ENCODE measurements at regions not wholly inside any gene's neighbourhood (a gene's known extent, or its start where the extent isn't known, plus 50 kb on each side); places are given as distances from the start of the nearest gene placed in this dataset.
"Not testable (repeated sequence)": the region's sequence is repeated elsewhere in the genome, so short reads cannot be mapped to it uniquely, and the experiment has no call there.

DNA sequence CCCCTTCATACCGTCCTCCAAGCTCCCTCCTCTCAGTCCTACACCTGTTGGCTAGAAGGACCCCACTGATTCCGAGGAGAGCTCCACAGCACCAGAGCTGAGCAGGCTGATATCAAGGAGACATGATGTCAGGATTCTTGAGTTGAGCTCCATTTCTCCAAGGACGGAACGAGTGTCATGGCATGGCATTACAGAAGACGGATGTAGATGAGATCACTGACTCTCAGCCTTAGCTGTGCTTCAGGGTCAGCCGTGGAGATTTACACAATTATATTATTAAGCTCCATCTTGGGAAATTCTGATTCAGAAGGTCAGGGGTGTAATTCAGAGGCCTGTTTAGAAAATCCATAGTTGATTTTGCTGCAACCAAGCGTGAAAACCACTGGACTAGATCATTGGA lies 428.9 kb upstream of the B3GAT1 start:
- H3K27me3 Mint-ChIP-seq: peaks cover 9% of the 10 kb centered on the region

DNA sequence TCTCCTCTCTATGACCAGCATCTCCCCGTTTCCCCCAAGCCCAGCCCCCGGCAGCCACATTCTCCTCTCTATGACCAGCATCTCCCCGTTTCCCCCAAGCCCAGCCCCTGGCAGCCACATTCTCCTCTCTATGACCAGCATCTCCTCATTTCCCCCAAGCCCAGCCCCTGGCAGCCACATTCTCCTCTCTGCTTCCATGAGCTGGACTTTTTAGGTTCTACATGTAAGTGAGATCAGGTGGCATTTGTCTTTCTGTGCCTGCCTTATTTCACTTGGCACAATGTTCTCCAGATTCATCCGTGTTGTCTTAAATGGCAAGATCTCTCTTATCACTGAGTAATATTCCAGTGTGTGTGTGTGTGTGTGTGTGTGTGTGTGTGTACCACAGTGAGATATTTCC lies 428.1 kb upstream of the B3GAT1 start:
- H3K9me3 Mint-ChIP-seq (ENCODE audit: low read depth); H3K36me3 Mint-ChIP-seq; H3K27me3 Mint-ChIP-seq; H3K4me3 Mint-ChIP-seq; H3K4me1 Mint-ChIP-seq (ENCODE audit: low read depth); H3K27ac Mint-ChIP-seq: not testable (repeated sequence)

More for the DNA sequence above, 428.9 kb upstream of the B3GAT1 start:
- Mint-ChIP-seq H3K4me1 (ENCODE audit: low read depth) (no peaks in the 10 kb centered on the region), H3K9me3 (ENCODE audit: low read depth) (no peaks in the 10 kb centered on the region), H3K4me3 (no peak overlapping the region), H3K27ac (no peak overlapping the region), H3K36me3 (no peaks in the 10 kb centered on the region)

DNA sequence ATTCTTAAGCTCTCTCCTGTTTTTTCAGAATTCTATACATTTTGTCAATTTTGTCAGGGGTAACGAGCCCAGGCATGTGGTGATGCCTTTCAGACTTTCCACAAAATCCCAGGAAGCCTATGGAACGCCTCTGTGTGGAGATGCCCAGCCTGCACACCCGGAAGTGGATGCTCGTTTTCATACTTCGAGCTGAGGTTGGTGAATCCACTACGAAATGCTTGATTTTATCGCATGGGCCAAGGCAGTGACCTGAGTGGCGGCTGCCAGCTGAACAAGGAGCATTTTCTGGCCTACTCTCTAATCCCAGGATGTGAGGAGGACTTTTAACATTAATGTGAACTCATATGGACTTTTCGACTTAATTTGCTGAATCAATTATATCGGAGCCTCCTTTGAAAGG lies 426.7 kb upstream of the B3GAT1 start:
- peaks cover 9% of the 10 kb centered on the region for H3K27me3 Mint-ChIP-seq

DNA sequence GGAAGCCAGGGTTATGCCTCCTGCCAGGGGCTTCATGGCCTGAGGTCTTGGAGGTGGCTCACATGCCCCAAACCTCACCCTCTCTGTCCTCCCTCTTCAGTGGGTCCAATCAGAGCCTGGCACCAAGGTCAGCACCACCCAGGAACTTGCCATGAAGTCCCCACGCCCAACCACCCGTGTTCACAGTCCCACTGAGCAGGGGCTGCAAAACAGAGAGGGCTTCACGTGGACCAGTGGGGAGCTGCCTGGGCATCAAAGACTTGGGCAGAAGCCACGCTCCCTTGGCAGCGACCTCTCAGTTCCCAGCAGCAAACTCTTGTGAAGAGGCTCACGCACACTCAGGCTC lies 425.8 kb upstream of the B3GAT1 start:
- no peak overlapping the region for H3K4me3 Mint-ChIP-seq
- no peaks in the 10 kb centered on the region for H3K4me1 Mint-ChIP-seq (ENCODE audit: low read depth)
- peaks cover 9% of the 10 kb centered on the region for H3K27me3 Mint-ChIP-seq
- H3K9me3 Mint-ChIP-seq (ENCODE audit: low read depth): no peaks in the 10 kb centered on the region
- no peak overlapping the region for H3K27ac Mint-ChIP-seq
- no peaks in the 10 kb centered on the region for H3K36me3 Mint-ChIP-seq

More for the DNA sequence above, 426.7 kb upstream of the B3GAT1 start:
- H3K36me3 Mint-ChIP-seq: no peaks in the 10 kb centered on the region
- no peaks in the 10 kb centered on the region for H3K4me1 Mint-ChIP-seq (ENCODE audit: low read depth)
- H3K9me3 Mint-ChIP-seq (ENCODE audit: low read depth): no peaks in the 10 kb centered on the region
- no peak overlapping the region for H3K4me3 Mint-ChIP-seq
- no peak overlapping the region for H3K27ac Mint-ChIP-seq

DNA sequence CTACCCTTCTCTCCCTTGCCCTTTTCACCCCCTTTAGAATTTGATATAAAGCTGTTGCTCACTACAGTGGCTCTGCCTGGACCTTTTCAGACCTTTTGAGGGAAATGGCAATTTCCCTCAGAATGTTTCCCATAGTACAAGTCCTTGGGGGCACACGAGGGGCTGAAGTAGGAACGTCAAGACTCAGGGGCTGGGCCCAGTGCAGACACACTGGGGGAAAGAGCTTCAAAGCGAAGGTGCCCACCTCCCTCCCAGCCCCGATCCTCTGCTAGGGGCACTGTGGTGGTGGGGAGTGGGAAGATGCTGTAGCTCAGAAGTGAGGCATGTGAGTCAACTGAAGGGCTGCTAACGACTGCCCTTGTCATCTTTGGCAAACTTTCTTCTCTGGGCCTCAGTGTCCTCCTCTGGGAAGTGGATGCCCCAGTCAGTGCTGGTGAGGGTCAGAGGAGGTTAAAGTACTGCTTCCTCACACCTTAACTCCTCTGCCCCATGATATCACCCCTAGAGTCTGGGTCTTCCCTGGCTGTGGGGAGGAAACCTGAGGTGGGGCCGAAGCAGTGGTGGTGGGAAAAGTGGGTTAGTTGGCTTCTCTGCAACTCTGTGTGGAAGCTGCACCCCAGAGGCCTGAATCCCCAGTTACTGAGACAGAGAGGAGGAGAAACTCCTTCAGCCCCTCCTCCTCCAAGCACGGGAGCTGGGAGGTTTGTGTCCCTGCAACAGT lies 425.3 kb upstream of the B3GAT1 start:
- Mint-ChIP-seq H3K4me1 (ENCODE audit: low read depth) (no peaks in the 10 kb centered on the region), H3K9me3 (ENCODE audit: low read depth) (no peaks in the 10 kb centered on the region), H3K4me3 (no peak overlapping the region), H3K27me3 (peaks cover 8% of the 10 kb centered on the region), H3K27ac (no peak overlapping the region), H3K36me3 (no peaks in the 10 kb centered on the region)

DNA sequence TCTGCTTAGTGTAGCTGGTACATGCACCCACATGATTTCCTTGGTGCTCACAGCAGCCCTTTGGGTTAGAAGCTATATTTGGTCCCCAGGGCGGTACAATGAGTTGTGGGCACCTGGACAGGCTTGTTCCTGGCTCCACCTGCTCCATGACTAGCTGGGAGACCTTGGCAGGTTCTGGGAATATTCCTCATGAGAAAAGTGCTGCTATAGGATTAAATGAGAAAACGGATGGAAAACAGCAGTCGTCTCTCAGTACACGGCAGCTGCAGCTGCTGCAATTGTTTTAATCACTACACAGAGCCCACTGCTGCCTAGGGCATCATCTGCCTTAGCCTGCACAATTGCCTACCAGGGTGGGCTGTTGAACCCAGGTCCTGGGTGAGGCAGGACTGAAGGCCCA lies 424.5 kb upstream of the B3GAT1 start:
- Mint-ChIP-seq H3K9me3 (ENCODE audit: low read depth) (no peaks in the 10 kb centered on the region), H3K27ac (no peak overlapping the region), H3K36me3 (no peaks in the 10 kb centered on the region), H3K4me1 (ENCODE audit: low read depth) (no peaks in the 10 kb centered on the region), H3K27me3 (peaks cover 8% of the 10 kb centered on the region), H3K4me3 (no peak overlapping the region)

DNA sequence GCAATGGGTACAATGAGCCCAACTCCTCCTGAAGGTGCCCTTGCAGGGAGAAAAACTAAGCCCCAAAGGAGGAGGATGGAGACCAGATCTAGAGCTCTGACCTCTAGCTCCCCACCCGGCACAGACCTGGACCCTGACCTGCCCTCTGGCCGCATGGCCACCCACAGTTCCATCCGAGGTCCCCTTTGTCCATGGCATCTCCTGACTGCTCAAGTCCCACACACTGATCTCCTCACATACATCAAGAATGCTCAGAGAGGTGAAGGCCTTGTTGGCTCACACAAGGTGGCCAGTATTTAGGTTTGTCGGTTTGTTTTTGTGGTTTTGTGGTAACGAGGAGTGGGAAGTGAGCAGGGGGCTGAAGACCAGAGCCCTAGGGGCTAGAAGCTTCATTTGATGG lies 423.5 kb upstream of the B3GAT1 start:
- Mint-ChIP-seq H3K4me1 (ENCODE audit: low read depth) (no peaks in the 10 kb centered on the region), H3K4me3 (no peak overlapping the region), H3K36me3 (no peaks in the 10 kb centered on the region), H3K27me3 (peaks cover 8% of the 10 kb centered on the region), H3K27ac (no peak overlapping the region), H3K9me3 (ENCODE audit: low read depth) (no peaks in the 10 kb centered on the region)

DNA sequence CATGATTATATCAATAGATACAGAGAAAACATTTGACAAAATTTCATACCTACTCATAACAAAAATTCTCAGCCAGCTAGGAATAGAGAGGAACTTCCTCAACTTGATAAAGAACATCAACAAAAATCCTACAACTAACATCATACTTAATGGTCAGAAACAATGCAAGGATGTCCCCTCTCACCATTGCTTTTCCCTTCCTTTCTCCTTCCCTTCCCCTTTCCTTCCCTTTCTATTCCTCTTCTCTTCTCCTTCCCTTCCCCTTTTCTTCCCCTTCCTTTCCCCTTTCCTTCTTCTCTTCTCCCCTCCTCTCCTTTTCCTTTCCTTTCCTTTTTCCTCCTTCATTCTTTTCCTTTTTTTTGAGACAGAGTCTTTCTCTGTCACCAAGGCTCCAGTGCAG lies 418.3 kb upstream of the B3GAT1 start:
- Mint-ChIP-seq H3K9me3 (ENCODE audit: low read depth) (no peaks in the 10 kb centered on the region), H3K27me3 (peaks cover 10% of the 10 kb centered on the region)

DNA sequence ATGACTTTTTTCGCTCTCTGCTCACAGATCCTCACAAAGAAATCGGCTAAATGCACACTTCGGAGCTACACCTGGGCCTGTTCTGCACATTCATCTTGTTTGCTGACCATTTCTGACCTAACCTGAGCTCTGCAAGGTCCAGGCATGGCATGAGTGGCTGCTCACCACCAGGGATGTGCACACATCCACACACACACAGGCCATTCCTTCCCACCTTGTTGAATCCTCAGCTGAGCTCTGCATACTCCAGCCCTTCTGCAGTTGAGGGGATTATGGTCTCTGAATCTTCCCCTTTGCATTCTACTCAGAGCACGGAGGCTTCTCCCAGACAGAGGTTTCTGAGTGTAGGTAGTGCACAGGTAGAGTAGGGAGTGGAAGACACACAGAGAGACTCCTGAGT lies 411.9 kb upstream of the B3GAT1 start:
- Mint-ChIP-seq H3K27me3 (peaks cover 5% of the 10 kb centered on the region), H3K4me1 (ENCODE audit: low read depth) (no peaks in the 10 kb centered on the region), H3K4me3 (no peak overlapping the region), H3K36me3 (no peaks in the 10 kb centered on the region), H3K27ac (no peak overlapping the region), H3K9me3 (ENCODE audit: low read depth) (no peaks in the 10 kb centered on the region)

More for the DNA sequence above, 418.3 kb upstream of the B3GAT1 start:
- no peaks in the 10 kb centered on the region for H3K4me1 Mint-ChIP-seq (ENCODE audit: low read depth)
- H3K4me3 Mint-ChIP-seq: no peak overlapping the region
- H3K27ac Mint-ChIP-seq: no peak overlapping the region
- H3K36me3 Mint-ChIP-seq: no peaks in the 10 kb centered on the region

DNA sequence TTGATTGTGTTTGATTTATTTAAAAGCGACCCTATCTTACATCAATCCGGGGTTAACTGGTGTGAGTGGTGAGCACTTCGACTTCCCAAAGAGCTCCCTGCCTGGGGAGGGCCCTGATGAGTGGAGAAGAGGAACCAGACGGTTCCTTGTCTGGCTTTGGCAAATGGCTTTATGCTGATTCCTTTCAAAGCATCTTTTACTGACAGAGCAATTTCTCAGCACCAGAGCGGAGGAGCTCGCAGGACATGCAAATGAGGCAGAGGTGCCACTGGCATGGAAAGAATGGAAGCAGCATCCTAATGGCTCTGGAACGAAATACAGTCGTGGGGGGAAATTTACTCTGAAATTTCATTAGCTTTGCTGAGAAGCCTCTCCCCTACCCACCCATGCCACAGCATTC lies 410.9 kb upstream of the B3GAT1 start:
- Mint-ChIP-seq H3K9me3 (ENCODE audit: low read depth) (no peaks in the 10 kb centered on the region), H3K27me3 (peaks cover 8% of the 10 kb centered on the region), H3K4me3 (no peak overlapping the region), H3K27ac (no peak overlapping the region), H3K4me1 (ENCODE audit: low read depth) (no peaks in the 10 kb centered on the region), H3K36me3 (no peaks in the 10 kb centered on the region)

DNA sequence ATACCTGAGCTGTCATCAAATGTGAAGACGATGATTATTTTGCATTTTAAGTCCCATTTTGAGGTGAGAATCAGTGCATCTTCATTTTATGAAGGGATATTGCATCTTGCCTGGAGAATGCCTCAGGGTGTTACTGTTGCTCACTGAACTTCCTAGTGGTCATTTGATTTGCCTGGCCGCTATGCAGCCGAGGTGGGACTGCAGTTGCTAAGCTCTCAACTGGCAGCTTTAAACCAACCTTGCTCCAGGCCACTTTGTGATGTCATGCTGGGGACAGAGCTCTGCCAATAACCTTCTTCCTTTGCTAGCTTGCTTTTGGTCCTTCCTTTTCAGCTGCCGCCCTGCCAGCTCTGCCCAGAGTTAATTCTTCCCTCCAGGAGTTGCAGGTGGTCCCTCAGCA lies 409.4 kb upstream of the B3GAT1 start:
- Mint-ChIP-seq H3K27ac (no peak overlapping the region), H3K4me1 (ENCODE audit: low read depth) (no peaks in the 10 kb centered on the region), H3K9me3 (ENCODE audit: low read depth) (no peaks in the 10 kb centered on the region), H3K4me3 (no peak overlapping the region), H3K27me3 (peaks cover 10% of the 10 kb centered on the region), H3K36me3 (no peaks in the 10 kb centered on the region)

DNA sequence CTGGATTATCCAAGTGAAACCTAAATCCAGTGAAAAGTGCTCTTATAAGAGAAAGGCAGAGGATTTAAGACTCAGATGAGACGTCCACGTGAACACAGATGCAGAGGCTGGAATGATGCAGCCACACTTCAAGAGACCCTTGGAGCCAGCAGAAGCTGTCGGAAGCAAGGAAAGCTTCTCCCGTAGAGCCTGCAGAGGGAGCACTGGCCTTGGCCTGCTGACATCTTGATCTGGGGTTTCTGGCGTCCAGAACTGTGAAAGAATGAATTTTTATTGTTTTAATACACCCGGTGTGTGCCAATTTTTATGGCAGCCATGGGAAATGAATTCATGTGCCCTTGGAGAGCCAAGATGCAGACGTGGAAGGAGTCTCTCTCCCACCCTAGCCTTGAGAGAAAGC lies 407.0 kb upstream of the B3GAT1 start:
- Mint-ChIP-seq H3K4me1 (ENCODE audit: low read depth) (no peaks in the 10 kb centered on the region), H3K9me3 (ENCODE audit: low read depth) (no peaks in the 10 kb centered on the region)

DNA sequence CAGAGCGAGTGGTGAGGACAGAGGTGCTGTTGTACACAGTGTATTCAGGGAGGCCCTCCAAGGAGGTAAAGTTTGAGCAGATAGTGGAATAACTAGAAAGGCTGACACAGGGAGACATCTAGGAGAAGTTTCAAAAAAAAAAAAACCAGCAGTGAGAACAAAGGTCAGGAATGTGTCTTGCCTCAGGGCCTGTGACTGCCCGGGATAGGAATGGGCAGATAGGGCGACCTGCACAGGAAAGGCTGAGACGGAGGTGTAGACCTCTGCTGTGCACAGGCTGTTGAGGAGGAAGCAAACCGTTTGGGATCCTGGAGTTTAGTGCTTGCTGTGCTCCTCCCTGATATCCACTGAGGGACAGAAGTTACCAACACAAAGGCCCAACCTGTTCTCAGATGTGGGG lies 406.5 kb upstream of the B3GAT1 start:
- peaks cover 15% of the 10 kb centered on the region for H3K27me3 Mint-ChIP-seq
- no peak overlapping the region for H3K4me3 Mint-ChIP-seq
- H3K4me1 Mint-ChIP-seq (ENCODE audit: low read depth): no peaks in the 10 kb centered on the region
- H3K27ac Mint-ChIP-seq: no peak overlapping the region
- H3K9me3 Mint-ChIP-seq (ENCODE audit: low read depth): no peaks in the 10 kb centered on the region
- no peaks in the 10 kb centered on the region for H3K36me3 Mint-ChIP-seq

More for the DNA sequence above, 407.0 kb upstream of the B3GAT1 start:
- Mint-ChIP-seq H3K27ac (no peak overlapping the region), H3K36me3 (no peaks in the 10 kb centered on the region), H3K4me3 (no peak overlapping the region), H3K27me3 (peaks cover 11% of the 10 kb centered on the region)

DNA sequence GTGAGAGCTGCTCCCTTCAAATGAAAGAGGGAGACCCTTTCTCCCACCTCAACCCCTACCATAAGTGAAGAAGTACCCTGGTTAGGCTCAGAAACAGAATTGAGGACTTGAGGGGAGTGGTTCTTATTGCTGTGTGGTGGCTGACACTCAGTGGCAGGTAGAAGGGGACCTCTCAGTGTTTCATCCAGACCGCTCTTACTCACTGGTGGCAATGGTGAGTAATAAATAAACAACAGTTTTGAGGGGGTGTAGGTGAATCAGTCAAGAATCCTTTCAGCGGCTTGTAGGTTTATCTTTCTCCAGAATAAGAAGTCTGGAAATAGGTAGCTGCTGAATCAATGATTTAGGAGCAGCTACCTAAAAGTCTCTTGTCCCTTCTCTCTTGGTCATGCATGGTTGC lies 403.4 kb upstream of the B3GAT1 start:
- no peak overlapping the region for H3K4me3 Mint-ChIP-seq
- H3K27me3 Mint-ChIP-seq: peaks cover 15% of the 10 kb centered on the region
- H3K27ac Mint-ChIP-seq: no peak overlapping the region
- H3K9me3 Mint-ChIP-seq (ENCODE audit: low read depth): no peaks in the 10 kb centered on the region
- H3K36me3 Mint-ChIP-seq: no peaks in the 10 kb centered on the region
- no peaks in the 10 kb centered on the region for H3K4me1 Mint-ChIP-seq (ENCODE audit: low read depth)

DNA sequence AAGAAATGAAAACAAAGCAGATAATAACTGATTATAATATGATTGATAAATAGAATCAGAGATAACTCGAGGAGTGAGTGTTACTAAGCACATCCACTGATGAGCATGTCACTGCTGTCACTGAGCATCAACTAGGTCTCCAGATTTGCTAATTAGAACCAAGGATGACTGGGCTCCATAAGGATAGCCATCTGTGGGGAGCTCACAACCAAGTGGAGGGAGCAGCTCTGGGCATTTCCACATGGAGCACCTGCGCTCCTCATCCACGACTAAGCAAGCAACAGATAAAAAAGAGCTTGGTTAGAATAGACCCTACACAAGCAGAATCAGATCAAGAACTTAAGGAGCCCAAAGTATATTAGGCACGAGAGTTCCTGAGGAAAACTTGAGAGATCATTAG lies 396.0 kb upstream of the B3GAT1 start:
- H3K27me3 Mint-ChIP-seq: peaks cover 14% of the 10 kb centered on the region
- H3K9me3 Mint-ChIP-seq (ENCODE audit: low read depth): no peaks in the 10 kb centered on the region
- H3K4me3 Mint-ChIP-seq: no peak overlapping the region
- no peaks in the 10 kb centered on the region for H3K4me1 Mint-ChIP-seq (ENCODE audit: low read depth)
- no peak overlapping the region for H3K27ac Mint-ChIP-seq
- H3K36me3 Mint-ChIP-seq: no peaks in the 10 kb centered on the region

DNA sequence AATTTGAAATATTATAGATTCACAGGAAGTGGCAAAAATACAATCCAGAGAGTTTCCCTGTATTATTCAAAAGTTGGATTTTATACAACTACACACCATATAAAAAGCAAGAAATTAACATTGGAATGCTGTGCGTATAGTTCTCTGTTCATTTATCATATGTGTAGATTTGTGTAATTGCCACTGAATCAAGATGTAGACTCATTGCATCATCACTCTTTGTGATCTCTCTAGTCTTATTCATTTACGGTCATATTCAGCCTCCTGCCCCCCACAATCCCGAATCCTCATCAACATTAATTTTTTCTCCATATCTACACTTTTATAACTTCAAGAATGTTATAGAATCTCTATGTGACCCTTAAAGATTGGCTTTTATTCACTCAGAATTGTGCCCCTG lies 390.6 kb upstream of the B3GAT1 start:
- H3K9me3 Mint-ChIP-seq (ENCODE audit: low read depth): no peaks in the 10 kb centered on the region
- peaks cover 14% of the 10 kb centered on the region for H3K27me3 Mint-ChIP-seq
- no peaks in the 10 kb centered on the region for H3K4me1 Mint-ChIP-seq (ENCODE audit: low read depth)
- no peak overlapping the region for H3K27ac Mint-ChIP-seq
- H3K4me3 Mint-ChIP-seq: no peak overlapping the region
- no peaks in the 10 kb centered on the region for H3K36me3 Mint-ChIP-seq

All from activated naive CD8-positive, alpha-beta T cell (primary cell).